ENCODE measurements at regions not wholly inside any gene's neighbourhood (a gene's known extent, or its start where the extent isn't known, plus 50 kb on each side); places are given as distances from the start of the nearest gene placed in this dataset.

DNA sequence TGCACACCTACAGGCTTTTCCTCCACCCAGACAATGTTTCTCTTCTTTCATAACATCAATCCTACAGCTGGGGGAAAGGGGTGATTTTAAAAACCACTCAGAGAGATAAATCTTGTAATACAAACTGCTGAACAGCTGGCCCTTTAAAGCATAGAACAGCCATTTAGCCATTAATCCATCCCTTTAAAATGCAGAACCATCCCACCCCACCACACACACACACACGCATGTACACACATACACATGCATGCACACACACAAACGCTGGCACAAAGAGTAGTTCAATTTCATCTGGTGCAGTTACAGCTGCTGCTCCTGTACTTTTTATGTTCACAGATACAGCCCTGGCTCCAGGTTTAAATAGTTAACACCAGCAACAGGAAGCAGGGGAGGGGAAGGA is 426.1 kb downstream of the MID1IP1 start:
- H3K4me1 ChIP-seq = no peaks in the 10 kb centered on the region
- H3K27me3 ChIP-seq = no peaks in the 10 kb centered on the region
- no peaks in the 10 kb centered on the region for H3K9me3 ChIP-seq
- ATAC-seq = no peak
- TF ChIP-seq CTCF (IDR thresholded peaks at IDR 0.05) (no peak), POLR2A (IDR thresholded peaks at IDR 0.05) (no peak)
- no peak overlapping the region for H3K27ac ChIP-seq
- intact Hi-C loops (cut with DNase I) = no loop called here
- no peak overlapping the region for H3K4me3 ChIP-seq
- WGBS, 2 donors = 40 to 54% methylated on average over 1 to 2 of the region's 2 CpGs
- no peaks in the 10 kb centered on the region for H3K36me3 ChIP-seq (replicated peaks in 1 of 2; ENCODE audit: insufficient read depth in 1 of 2, low read depth in 2 of 2)
- DNase-seq = no peak

- intact Hi-C loops (cut with DNase I) = no loop called here
Measured at GRCh38 chrX:39238006-39238405, 436.7 kb downstream of the MID1IP1 start.

GRCh38 chrX:39242187-39242586 is 440.9 kb downstream of the MID1IP1 start:
- Histone ChIP-seq H3K27me3 (no peaks in the 10 kb centered on the region), H3K36me3 (replicated peaks in 1 of 2; ENCODE audit: insufficient read depth in 1 of 2, low read depth in 2 of 2) (no peaks in the 10 kb centered on the region), H3K4me3 (no peak overlapping the region), H3K9me3 (no peaks in the 10 kb centered on the region), H3K27ac (no peak overlapping the region), H3K4me1 (no peaks in the 10 kb centered on the region)
- DNase-seq (peak; percentile 26 to 53 (median 39)), ATAC-seq (peak; percentile 64)
- 11 to 83% methylated on average over 1 of the region's 1 CpG for WGBS, 2 donors
- TF ChIP-seq POLR2A (IDR thresholded peaks at IDR 0.05) (no peak), CTCF (IDR thresholded peaks at IDR 0.05) (peak; percentile 19 to 67 (median 59))
- intact Hi-C loops (cut with DNase I) = no loop called here

More at GRCh38 chrX:39238006-39238405, 436.7 kb downstream of the MID1IP1 start:
- TF ChIP-seq CTCF (IDR thresholded peaks at IDR 0.05) (no peak), POLR2A (IDR thresholded peaks at IDR 0.05) (no peak)
- Histone ChIP-seq H3K4me1 (no peaks in the 10 kb centered on the region), H3K27ac (no peak overlapping the region), H3K27me3 (no peaks in the 10 kb centered on the region), H3K4me3 (no peak overlapping the region), H3K36me3 (replicated peaks in 1 of 2; ENCODE audit: insufficient read depth in 1 of 2, low read depth in 2 of 2) (no peaks in the 10 kb centered on the region), H3K9me3 (no peaks in the 10 kb centered on the region)
- no peak for DNase-seq
- no peak for ATAC-seq
- 78 to 80% methylated on average over 6 of the region's 7 CpGs for WGBS, 2 donors

GRCh38 chrX:39244147-39244546 is 442.9 kb downstream of the MID1IP1 start:
- H3K27me3 ChIP-seq = no peaks in the 10 kb centered on the region

More at GRCh38 chrX:39244147-39244546, 442.9 kb downstream of the MID1IP1 start:
- no peak for ATAC-seq
- Histone ChIP-seq H3K9me3 (no peaks in the 10 kb centered on the region), H3K4me1 (no peaks in the 10 kb centered on the region), H3K36me3 (replicated peaks in 1 of 2; ENCODE audit: insufficient read depth in 1 of 2, low read depth in 2 of 2) (no peaks in the 10 kb centered on the region), H3K27ac (no peak overlapping the region), H3K4me3 (no peak overlapping the region)
- 88% methylated on average over 1 of the region's 1 CpG; no CpG with 5 or more reads in 1 of the 2 donors for WGBS, 2 donors
- intact Hi-C loops (cut with DNase I) = no loop called here
- TF ChIP-seq CTCF (IDR thresholded peaks at IDR 0.05) = no peak
- TF ChIP-seq POLR2A (IDR thresholded peaks at IDR 0.05) = no peak
- DNase-seq = no peak

Measured in body of pancreas (tissue), 4 donors.